HCT116 (cell line): ENCODE measurements at regions not wholly inside any gene's neighbourhood (a gene's known extent, or its start where the extent isn't known, plus 50 kb on each side); places are given as distances from the start of the nearest gene placed in this dataset.

Source experiments
- ATAC-seq: fragments of 200-7000 bp; cut with Tn5 transposase; 2 replicates; pipeline ENCODE4 v1.9.1; 2020; ENCODE audit warnings: mild to moderate bottlenecking, moderate library complexity
- BruUV-seq: library from RNA; stranded (reverse); fragments of 400-500 nt; replicated peaks from 2 replicates; lab custom pipeline; 2021; lab: Mats Ljungman, UMichigan
- CTCF ChIA-PET: fragments of 300-600 bp; sonication (Branson Sonifier 250); formaldehyde crosslinking; loops from one replicate; lab custom pipeline; 2021; ENCODE audit warnings: antibody characterized with exemption; lab: Charles Lee
- POLR2A ChIA-PET: fragments of 300-600, 350-600 bp; sonication (Branson Sonifier 250); formaldehyde crosslinking; loops from one replicate; lab custom pipeline; 2021; ENCODE audit warnings: antibody characterized with exemption; lab: Charles Lee
- RAD21 ChIA-PET, 2 experiments: fragments of 300-600 bp; sonication (Branson Sonifier 250); formaldehyde crosslinking; loops; one replicate each; lab custom pipeline; 2023; ENCODE audit warnings: low total read pairs in 2 of 2; ENCODE audit not compliant: uncharacterized antibody in 2 of 2, unreplicated experiment in 2 of 2, low non-redundant PET in 1 of 2; lab: Charles Lee
- DNase-seq: peaks from one replicate; pipeline ENCODE4 v3.0.0-alpha.2; 2010; ENCODE audit warnings: low read depth, low spot score
- H2AFZ ChIP-seq: fragments of 200-600 bp; shearing (Covaris generic), sonication (generic); 2 replicates; pipeline ENCODE4 v1.6.1; 2017; ENCODE audit warnings: low read depth, mixed run types, mixed read lengths, antibody characterized with exemption, low read length; ENCODE audit not compliant: poor library complexity, severe bottlenecking
- H3K27ac ChIP-seq: 2 replicates; pipeline ENCODE4 v1.5.1; 2012; ENCODE audit warnings: low read depth, low read length
- H3K27me3 ChIP-seq: fragments of 200-600 bp; sonication (generic); 2 replicates; pipeline ENCODE4 v1.6.1; 2016; ENCODE audit warnings: mixed run types, low read length, mixed read lengths; ENCODE audit not compliant: insufficient read depth
- H3K36me3 ChIP-seq, 2 experiments: fragments of 200-500 bp in 1 of 2; fragments of 200-600 bp in 1 of 2; sonication (Bioruptor generic) in 1 of 2; sonication (generic) in 1 of 2; 2 replicates each; pipeline versions ENCODE4 v1.5.1 to v1.6.1; 2014 to 2016; ENCODE audit warnings: low read length in 2 of 2, inconsistent platforms in 1 of 2, mixed read lengths in 1 of 2, mixed run types in 1 of 2; ENCODE audit not compliant: insufficient read depth in 2 of 2, control insufficient read depth in 1 of 2
- H3K4me1 ChIP-seq, 2 experiments: fragments of 200-600 bp in 1 of 2; sonication (generic) in 1 of 2; 2 replicates each; pipeline versions ENCODE4 v1.5.1 to v1.6.1; 2012 to 2017; ENCODE audit warnings: low read length in 2 of 2, inconsistent platforms in 1 of 2, mild to moderate bottlenecking in 1 of 2, mixed read lengths in 1 of 2, mixed run types in 1 of 2, moderate library complexity in 1 of 2; ENCODE audit not compliant: insufficient read depth in 2 of 2, control insufficient read depth in 1 of 2
- H3K4me2 ChIP-seq: fragments of 200-600 bp; sonication (generic); 2 replicates; pipeline ENCODE4 v1.6.1; 2017; ENCODE audit warnings: mixed run types, low read length, mixed read lengths
- H3K4me3 ChIP-seq, 2 experiments: fragments of 200-600 bp in 1 of 2; sonication (generic) in 1 of 2; replicated peaks in 1 of 2; 2 replicates each; pipeline ENCODE4 v1.5.1; 2011 to 2016; ENCODE audit warnings: low read length in 2 of 2, control low read depth in 1 of 2, low read depth in 1 of 2, mild to moderate bottlenecking in 1 of 2, mixed read lengths in 1 of 2, mixed run types in 1 of 2
- H3K79me2 ChIP-seq: fragments of 200-600 bp; sonication (generic); 2 replicates; pipeline ENCODE4 v1.6.1; 2017; ENCODE audit warnings: mild to moderate bottlenecking, mixed run types, low read length, moderate library complexity, mixed read lengths; ENCODE audit not compliant: insufficient read depth
- H3K9ac ChIP-seq: fragments of 200-600 bp; sonication (generic); 2 replicates; pipeline ENCODE4 v1.6.1; 2016; ENCODE audit warnings: low read length, mixed read lengths
- H3K9me2 ChIP-seq: fragments of 200-600 bp; sonication (generic), shearing (Covaris generic); 2 replicates; pipeline ENCODE4 v1.6.1; 2017; ENCODE audit warnings: mixed run types, mild to moderate bottlenecking, moderate library complexity; ENCODE audit not compliant: insufficient read depth
- H3K9me3 ChIP-seq, 2 experiments: fragments of 200-500 bp in 1 of 2; fragments of 200-600 bp in 1 of 2; sonication (Bioruptor generic) in 1 of 2; sonication (generic) in 1 of 2; 2 replicates each; pipeline ENCODE4 v1.6.1; 2014 to 2017; ENCODE audit warnings: low read length in 2 of 2, mixed read lengths in 2 of 2, inconsistent platforms in 1 of 2, low read depth in 1 of 2, mild to moderate bottlenecking in 1 of 2, mixed run types in 1 of 2, moderate library complexity in 1 of 2; ENCODE audit not compliant: control insufficient read depth in 1 of 2, insufficient read depth in 1 of 2
- H4K20me1 ChIP-seq: fragments of 200-600 bp; sonication (generic), shearing (Covaris generic); 2 replicates; pipeline ENCODE4 v1.6.1; 2017; ENCODE audit warnings: mixed run types, mild to moderate bottlenecking, moderate library complexity; ENCODE audit not compliant: insufficient read depth
- CBX3 ChIP-seq: IDR thresholded peaks from 2 replicates; pipeline ENCODE4 v1.6.1; 2012; ENCODE audit warnings: low read depth
- CEBPB ChIP-seq: IDR thresholded peaks from 2 replicates; pipeline ENCODE4 v1.6.1; 2012; ENCODE audit warnings: low read depth
- EGR1 ChIP-seq: IDR thresholded peaks from 2 replicates; pipeline ENCODE4 v1.6.1; 2012; ENCODE audit warnings: low read depth
- EZH2phosphoT487 ChIP-seq: fragments of 200-600 bp; IDR thresholded peaks from 2 replicates; pipeline ENCODE4 v1.6.1; 2018; ENCODE audit warnings: antibody characterized with exemption, borderline replicate concordance
- FOSL1 ChIP-seq: IDR thresholded peaks from 2 replicates; pipeline ENCODE4 v1.6.1; 2012; ENCODE audit warnings: low read depth
- POLR2A ChIP-seq: IDR thresholded peaks from 2 replicates; pipeline ENCODE4 v1.7.0; 2011; ENCODE audit warnings: borderline replicate concordance; ENCODE audit not compliant: insufficient read depth, insufficient read length; ENCODE audit errors: extremely low read depth
- TCF7L2 ChIP-seq: IDR thresholded peaks from 2 replicates; pipeline ENCODE4 v1.7.0; 2011; ENCODE audit warnings: borderline replicate concordance, inconsistent platforms; ENCODE audit not compliant: insufficient read depth, insufficient read length; ENCODE audit errors: extremely low read depth
- YY1 ChIP-seq: IDR thresholded peaks from 2 replicates; pipeline ENCODE4 v1.6.1; 2011; ENCODE audit warnings: low read length, low read depth, moderate library complexity, mild to moderate bottlenecking; ENCODE audit not compliant: insufficient replicate concordance; ENCODE audit errors: extremely low read depth
- ZFX ChIP-seq: fragments of 450-650 bp; IDR thresholded peaks from 2 replicates; pipeline ENCODE4 v1.6.1; 2017
- intact Hi-C: fragments of 100-400 bp; cut with micrococcal nuclease; formaldehyde crosslinking; loops from 2 replicates; pipeline ENCODE4 v1.10.0; 2022

DNA sequence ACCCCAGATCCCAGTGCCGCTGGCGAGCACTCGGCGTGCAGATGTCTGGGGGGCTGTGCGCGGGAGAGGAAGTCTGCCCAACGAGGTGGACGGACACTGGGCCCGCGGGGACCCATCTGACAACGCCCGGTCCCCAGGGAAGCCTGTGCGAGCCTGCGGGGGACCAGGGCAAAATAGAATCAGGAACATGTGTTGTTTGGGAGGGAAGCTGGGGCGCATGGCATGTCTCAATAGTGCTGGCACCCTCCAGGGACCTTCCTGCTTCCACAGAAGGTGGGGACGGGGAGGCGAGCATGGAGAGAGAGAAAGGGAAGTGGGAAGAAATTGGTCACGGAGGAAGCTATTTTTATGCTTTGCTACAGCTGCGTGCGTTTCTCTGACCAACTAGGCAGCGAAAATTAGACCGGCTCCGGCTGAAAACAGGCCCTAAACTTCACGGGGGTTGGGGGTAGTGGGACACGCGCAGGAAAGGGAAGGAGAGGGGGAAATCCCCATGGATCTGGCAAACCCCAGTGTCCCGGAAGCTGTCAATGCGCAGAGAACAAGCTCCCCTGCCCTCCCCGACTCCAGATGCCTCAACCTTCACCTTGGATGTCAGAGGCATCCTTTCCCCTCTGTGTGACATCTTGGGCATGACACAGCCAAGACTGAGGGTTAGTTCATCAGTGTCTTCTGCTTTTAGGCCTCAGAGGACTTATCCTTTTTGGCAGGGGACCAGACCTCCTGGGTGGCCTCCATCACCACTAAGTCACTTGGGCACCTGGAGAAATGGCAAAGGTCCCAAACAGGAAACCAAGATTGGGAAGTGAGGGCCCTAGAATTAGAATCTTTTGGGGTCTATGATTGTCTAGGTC lies 169.8 kb upstream of the BCOR start:
- CTCF ChIA-PET: interaction anchor here (0.6 to 1.2 kb wide), 2 partner anchors 91 to 455 kb away, joined by 3 read pairs; no protein-coding TSS in a partner anchor
- POLR2A ChIA-PET: no interaction called here
- Histone ChIP-seq H3K9ac (peak overlapping the region; percentile 47; the same call in 1 of the 2 replicates), H3K9me2 (no peaks in the 10 kb centered on the region), H3K36me3 (no peaks in the 10 kb centered on the region), H3K79me2 (no peaks in the 10 kb centered on the region), H3K9me3 (no peaks in the 10 kb centered on the region), H3K4me2 (peak overlapping the region; percentile 73), H3K4me3 (peak overlapping the region; percentile 45 to 56; a peak in 3 of 4 replicates), H3K27ac (no peak overlapping the region), H4K20me1 (no peaks in the 10 kb centered on the region), H2AFZ (no peak overlapping the region), H3K4me1 (peaks cover 10 to 29% of the 10 kb centered on the region in 2 experiments; a peak in 3 of 4 replicates), H3K27me3 (no peaks in the 10 kb centered on the region)
- intact Hi-C loops: loop anchor here (2.0 to 10.0 kb wide), 4 partner anchors 93 to 613 kb away; no protein-coding TSS in a partner anchor
- TF ChIP-seq CEBPB (no peak), ZFX (no peak), TCF7L2 (no peak), EZH2phosphoT487 (no peak), CBX3 (no peak), FOSL1 (no peak), YY1 (no peak), EGR1 (no peak), POLR2A (no peak)
- ATAC-seq (peak; percentile 28), DNase-seq (no peak)
- RAD21 ChIA-PET: no interaction called here
- no TSS peak for BruUV-seq
